ENCODE measurements at regions not wholly inside any gene's neighbourhood (a gene's known extent, or its start where the extent isn't known, plus 50 kb on each side); places are given as distances from the start of the nearest gene placed in this dataset.

- TF ChIP-seq CTCF (IDR thresholded peaks at IDR 0.05) (no peak), POLR2A (IDR thresholded peaks at IDR 0.05) (no peak)
These were observed 430.2 kb upstream of the MCTP2 start for GRCh38 chr15:93801206-93801605.
